T-helper 17 cell (primary cell): ENCODE measurements at regions not wholly inside any gene's neighbourhood (a gene's known extent, or its start where the extent isn't known, plus 50 kb on each side); places are given as distances from the start of the nearest gene placed in this dataset.
A peak's percentile ranks its signal among the peaks of the same experiment; 100 is the strongest.
"Not testable (repeated sequence)": the region's sequence is repeated elsewhere in the genome, so short reads cannot be mapped to it uniquely, and the experiment has no call there.

Experiments
- ATAC-seq: fragments of 150-1000 bp; cut with Tn5 transposase; 2 replicates; pipeline ENCODE4 v1.10.0; 2021; ENCODE audit warnings: mild to moderate bottlenecking, moderate library complexity
- DNase-seq, 3 donors: peaks; one replicate each; pipeline versions ENCODE4 v3.0.0 to v3.0.0-alpha.2; 2020 to 2021
- H3K9me3 ChIP-seq: one replicate; pipeline ENCODE4 v1.7.0; 2013; ENCODE audit warnings: low read length, mild to moderate bottlenecking; ENCODE audit not compliant: control insufficient read depth, poor library complexity, severe bottlenecking
- H3K27ac Mint-ChIP-seq: one replicate; pipeline ENCODE4 v1.8.0; 2022; ENCODE audit warnings: mild to moderate bottlenecking, moderate library complexity, mixed read lengths
- H3K27me3 Mint-ChIP-seq: one replicate; pipeline ENCODE4 v1.8.0; 2022; ENCODE audit warnings: mixed read lengths
- H3K36me3 Mint-ChIP-seq: one replicate; pipeline ENCODE4 v1.8.0; 2022; ENCODE audit warnings: low read depth, mixed read lengths
- H3K4me1 Mint-ChIP-seq: one replicate; pipeline ENCODE4 v1.8.0; 2022; ENCODE audit warnings: mild to moderate bottlenecking, mixed read lengths
- H3K4me3 Mint-ChIP-seq: one replicate; pipeline ENCODE4 v1.8.0; 2022; ENCODE audit warnings: mild to moderate bottlenecking, moderate library complexity, mixed read lengths

DNA sequence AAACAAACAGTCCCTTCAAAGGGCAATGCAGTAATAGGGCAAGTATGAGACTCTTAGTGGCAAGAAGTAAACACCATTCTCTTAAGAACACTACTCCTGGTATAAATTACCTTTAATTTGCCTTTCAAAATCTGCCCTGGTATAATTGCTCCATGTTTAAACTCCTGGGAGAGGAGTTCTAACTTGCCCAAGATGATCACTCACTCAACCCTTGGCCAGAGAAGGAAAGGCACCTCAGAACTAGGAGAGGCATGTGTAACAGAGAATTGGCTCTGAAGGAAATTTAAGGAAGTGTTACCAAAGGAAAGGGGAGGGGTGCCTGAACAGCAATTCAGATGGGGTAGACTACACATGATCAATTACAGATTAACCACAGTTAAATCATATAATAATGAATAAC, 1173.6 kb upstream of the SORCS1 start:
- Mint-ChIP-seq H3K4me1 (no peaks in the 10 kb centered on the region), H3K4me3 (no peak overlapping the region), H3K27ac (no peak overlapping the region), H3K36me3 (no peaks in the 10 kb centered on the region), H3K27me3 (no peaks in the 10 kb centered on the region)
- ATAC-seq (no peak), DNase-seq (no peak)
- no peaks in the 10 kb centered on the region for H3K9me3 ChIP-seq

DNA sequence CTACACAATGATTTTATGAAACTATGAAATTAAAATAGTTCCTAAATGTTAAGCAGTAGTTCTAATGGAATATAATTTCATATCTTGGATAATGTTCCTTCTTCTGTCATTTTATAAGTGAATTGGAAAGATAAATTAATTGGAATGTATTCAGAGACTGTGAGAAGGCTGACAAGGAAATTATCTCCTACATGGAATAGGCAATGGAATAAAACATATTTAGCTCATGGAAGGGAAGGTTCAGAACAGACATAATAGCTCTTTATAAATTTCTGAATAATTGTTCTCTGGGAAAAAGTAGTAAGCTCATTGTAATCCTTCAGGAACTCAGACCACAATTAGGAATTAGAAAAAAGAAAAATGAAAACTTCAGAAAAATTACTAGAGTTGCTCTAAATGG, 1172.3 kb upstream of the SORCS1 start:
- ATAC-seq (no peak), DNase-seq (no peak)
- no peak overlapping the region for H3K4me3 Mint-ChIP-seq
- H3K9me3 ChIP-seq, result no peaks in the 10 kb centered on the region
- no peaks in the 10 kb centered on the region for H3K36me3 Mint-ChIP-seq
- H3K27me3 Mint-ChIP-seq, result no peaks in the 10 kb centered on the region
- no peak overlapping the region for H3K27ac Mint-ChIP-seq
- H3K4me1 Mint-ChIP-seq, result no peaks in the 10 kb centered on the region

DNA sequence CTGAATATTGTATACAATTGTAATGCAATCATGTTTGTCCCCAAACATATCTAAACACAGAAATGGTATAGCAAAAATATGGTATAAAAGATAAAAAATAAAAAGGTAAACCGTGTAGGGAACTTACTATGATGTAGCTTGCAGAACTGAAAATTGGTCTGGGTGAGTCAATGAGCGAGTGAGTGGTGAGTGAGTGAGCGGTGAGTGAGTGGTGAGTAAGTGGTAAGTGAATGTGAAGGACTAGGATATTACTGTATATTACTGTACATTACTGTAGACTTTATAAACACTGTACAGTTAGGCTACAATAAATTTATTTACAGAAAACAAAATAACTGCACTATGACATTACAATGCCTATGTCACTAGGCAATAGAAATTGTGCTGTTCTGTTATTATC, 1163.2 kb upstream of the SORCS1 start:
- no peaks in the 10 kb centered on the region for H3K36me3 Mint-ChIP-seq
- H3K27ac Mint-ChIP-seq, result no peak overlapping the region
- H3K27me3 Mint-ChIP-seq, result no peaks in the 10 kb centered on the region
- ATAC-seq (no peak), DNase-seq (no peak)
- no peak overlapping the region for H3K4me3 Mint-ChIP-seq
- H3K4me1 Mint-ChIP-seq, result no peaks in the 10 kb centered on the region
- H3K9me3 ChIP-seq, result no peaks in the 10 kb centered on the region

DNA sequence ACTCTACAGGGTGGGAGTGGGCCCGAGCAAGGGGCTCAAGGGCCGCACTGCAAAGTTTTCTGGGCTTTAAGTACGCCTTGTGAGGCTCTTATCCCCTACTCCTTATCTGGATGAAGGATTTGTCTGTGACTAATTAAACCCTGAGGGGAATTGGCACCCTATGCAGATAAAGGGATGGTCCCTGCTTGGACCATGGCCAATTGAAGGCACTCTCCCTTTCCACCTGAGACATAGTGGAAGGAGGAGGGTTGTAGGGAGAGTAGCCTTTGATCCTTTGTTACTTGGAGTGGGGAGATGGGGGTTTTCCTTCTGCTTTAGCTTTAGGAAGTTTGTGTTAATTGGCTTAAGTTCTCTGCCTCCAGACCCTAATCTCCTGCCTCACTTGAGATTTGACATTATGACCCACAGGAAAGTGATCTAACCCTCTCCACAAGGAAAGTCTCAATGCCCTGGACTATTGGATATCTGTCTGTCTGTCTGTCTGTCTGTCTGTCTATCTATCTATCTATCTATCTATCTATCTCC, 1158.8 kb upstream of the SORCS1 start:
- DNase-seq (no peak), ATAC-seq (no peak)
- Mint-ChIP-seq H3K27me3 (no peaks in the 10 kb centered on the region), H3K4me1 (no peaks in the 10 kb centered on the region), H3K4me3 (no peak overlapping the region), H3K36me3 (no peaks in the 10 kb centered on the region), H3K27ac (no peak overlapping the region)
- no peaks in the 10 kb centered on the region for H3K9me3 ChIP-seq

DNA sequence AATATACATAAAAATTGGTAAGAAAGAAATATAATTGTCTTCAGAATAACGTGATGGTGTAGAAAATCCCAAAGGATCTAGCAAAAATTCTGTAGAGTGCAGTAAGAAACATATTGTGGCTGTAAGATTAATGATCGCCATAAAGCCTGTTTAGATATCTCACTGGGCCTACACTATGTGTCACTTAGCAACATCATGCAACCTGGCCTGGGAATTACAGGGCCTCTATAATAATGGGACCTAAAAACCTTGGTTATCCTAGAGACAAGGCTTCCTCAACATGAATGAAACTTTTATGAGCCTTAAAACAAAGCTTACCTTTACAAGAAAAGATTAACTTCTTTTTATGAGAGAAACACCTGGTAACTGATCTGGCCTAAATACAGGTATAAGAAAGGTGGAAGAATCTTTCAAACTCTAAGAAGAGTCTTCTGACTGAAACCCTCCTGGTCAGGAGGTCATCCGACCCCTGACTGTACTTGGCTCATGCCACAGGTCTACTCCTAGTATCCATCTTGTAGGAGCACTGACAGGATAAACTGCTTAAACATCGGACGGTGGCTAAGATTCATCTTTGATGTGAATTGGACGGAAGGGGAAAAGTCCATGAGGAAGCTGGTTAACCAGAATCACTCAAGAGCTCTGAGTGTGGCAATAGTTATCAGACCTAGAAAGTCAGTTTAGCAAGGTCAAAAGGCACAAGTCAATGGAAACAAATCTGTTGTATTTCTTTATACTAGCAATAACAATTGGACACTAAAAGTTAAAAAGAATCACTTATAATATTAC, 1155.1 kb upstream of the SORCS1 start:
- H3K36me3 Mint-ChIP-seq, result no peaks in the 10 kb centered on the region
- no peaks in the 10 kb centered on the region for H3K4me1 Mint-ChIP-seq
- H3K27me3 Mint-ChIP-seq, result no peaks in the 10 kb centered on the region
- no peaks in the 10 kb centered on the region for H3K9me3 ChIP-seq
- no peak overlapping the region for H3K27ac Mint-ChIP-seq
- DNase-seq (no peak), ATAC-seq (no peak)
- no peak overlapping the region for H3K4me3 Mint-ChIP-seq

DNA sequence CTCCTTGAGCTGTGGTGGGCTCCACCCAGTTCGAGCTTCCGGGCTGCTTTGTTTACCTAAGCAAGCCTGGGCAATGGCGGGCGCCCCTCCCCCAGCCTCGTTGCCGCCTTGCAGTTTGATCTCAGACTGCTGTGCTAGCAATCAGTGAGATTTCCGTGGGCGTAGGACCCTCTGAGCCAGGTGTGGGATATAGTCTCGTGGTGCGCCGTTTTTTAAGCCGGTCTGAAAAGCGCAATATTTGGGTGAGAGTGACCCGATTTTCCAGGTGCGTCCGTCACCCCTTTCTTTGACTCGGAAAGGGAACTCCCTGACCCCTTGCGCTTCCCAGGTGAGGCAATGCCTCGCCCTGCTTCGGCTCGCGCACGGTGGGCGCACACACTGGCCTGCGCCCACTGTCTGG, 1151.1 kb upstream of the SORCS1 start:
- not testable (repeated sequence) for H3K36me3 Mint-ChIP-seq

DNA sequence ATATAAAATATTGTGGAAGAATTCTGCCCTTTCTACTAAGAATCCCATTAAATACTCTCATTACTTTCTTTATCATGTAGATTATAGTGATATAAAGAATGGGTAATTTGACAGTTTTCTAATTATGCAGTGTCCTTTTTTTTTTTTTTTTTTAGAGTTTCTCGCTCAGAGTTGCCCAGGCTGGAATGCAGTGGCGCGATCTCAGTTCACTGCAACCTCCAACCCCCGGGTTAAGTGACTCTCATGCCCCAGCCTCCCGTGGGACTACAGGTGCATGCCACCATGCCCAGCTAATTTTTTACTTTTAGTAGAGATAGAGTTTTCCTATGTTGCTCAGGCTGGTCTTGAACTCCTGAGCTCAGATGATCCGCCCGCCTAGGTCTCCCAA, 1143.4 kb upstream of the SORCS1 start:
- DNase-seq, result no peak
- no peak for ATAC-seq
- H3K9me3 ChIP-seq, result no peaks in the 10 kb centered on the region
- H3K4me1 Mint-ChIP-seq, result no peaks in the 10 kb centered on the region
- H3K27ac Mint-ChIP-seq, result no peak overlapping the region
- H3K36me3 Mint-ChIP-seq, result no peaks in the 10 kb centered on the region
- no peak overlapping the region for H3K4me3 Mint-ChIP-seq
- no peaks in the 10 kb centered on the region for H3K27me3 Mint-ChIP-seq

More for the DNA sequence above, 1151.1 kb upstream of the SORCS1 start:
- peak overlapping the region; percentile 19 for H3K4me3 Mint-ChIP-seq
- not testable (repeated sequence) for H3K4me1 Mint-ChIP-seq, H3K9me3 ChIP-seq, ATAC-seq, DNase-seq, H3K27ac Mint-ChIP-seq, H3K27me3 Mint-ChIP-seq

DNA sequence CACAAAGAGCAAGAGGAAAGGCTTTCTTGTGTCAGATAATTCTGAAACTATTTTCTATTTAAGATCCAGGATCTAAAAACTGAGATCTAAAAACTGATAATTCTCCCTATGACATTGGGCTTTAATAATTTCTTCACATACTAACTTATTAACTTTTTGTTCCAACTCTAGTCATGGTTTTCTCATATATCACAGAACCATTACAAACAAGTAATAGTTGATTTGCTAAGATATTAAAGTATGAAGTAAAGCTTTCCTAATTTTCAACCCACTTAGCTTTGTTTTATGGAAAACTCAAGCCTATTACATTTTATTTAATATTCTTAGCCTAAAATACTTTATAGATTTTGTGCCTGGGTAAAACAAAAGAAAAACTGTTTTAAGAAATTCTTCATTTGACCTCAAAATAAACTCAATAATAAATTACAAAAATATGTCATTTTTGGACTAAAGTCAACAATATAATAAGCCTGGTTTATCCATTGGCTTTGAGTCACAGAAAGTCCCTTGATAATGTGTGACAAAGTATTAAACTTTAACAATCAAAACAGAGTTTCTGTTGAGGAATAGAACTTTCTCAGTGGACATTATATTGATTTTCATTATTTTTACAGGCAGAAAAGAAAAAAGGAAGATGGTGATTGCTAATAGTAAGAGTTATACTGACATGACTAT, 1142.9 kb upstream of the SORCS1 start:
- DNase-seq, result no peak
- H3K9me3 ChIP-seq, result no peaks in the 10 kb centered on the region
- H3K36me3 Mint-ChIP-seq, result no peaks in the 10 kb centered on the region
- no peaks in the 10 kb centered on the region for H3K4me1 Mint-ChIP-seq
- H3K4me3 Mint-ChIP-seq, result no peak overlapping the region
- H3K27ac Mint-ChIP-seq, result no peak overlapping the region
- no peaks in the 10 kb centered on the region for H3K27me3 Mint-ChIP-seq
- ATAC-seq, result no peak

DNA sequence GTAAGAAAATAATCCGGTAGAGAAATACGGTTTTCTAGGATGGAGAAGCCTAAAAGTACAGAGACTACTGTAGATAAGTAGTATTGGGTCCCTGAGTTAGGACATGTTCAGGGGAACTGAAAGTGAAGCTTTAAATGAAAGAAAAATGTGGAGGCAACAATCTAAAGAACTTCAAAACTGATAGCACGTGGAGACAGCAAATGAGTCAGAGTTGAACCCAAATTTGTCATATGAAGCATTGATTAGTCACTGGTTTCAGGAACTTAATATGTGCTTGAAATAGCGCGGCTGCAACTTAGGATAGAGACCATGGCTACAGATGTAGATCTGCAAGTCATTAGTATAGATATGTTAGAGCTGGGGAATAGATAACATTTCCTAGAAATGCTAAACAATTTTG, 1138.6 kb upstream of the SORCS1 start:
- H3K9me3 ChIP-seq, result no peaks in the 10 kb centered on the region
- H3K36me3 Mint-ChIP-seq, result no peaks in the 10 kb centered on the region
- no peak overlapping the region for H3K27ac Mint-ChIP-seq
- no peak for DNase-seq
- ATAC-seq, result no peak
- no peaks in the 10 kb centered on the region for H3K27me3 Mint-ChIP-seq
- no peak overlapping the region for H3K4me3 Mint-ChIP-seq
- H3K4me1 Mint-ChIP-seq, result no peaks in the 10 kb centered on the region

DNA sequence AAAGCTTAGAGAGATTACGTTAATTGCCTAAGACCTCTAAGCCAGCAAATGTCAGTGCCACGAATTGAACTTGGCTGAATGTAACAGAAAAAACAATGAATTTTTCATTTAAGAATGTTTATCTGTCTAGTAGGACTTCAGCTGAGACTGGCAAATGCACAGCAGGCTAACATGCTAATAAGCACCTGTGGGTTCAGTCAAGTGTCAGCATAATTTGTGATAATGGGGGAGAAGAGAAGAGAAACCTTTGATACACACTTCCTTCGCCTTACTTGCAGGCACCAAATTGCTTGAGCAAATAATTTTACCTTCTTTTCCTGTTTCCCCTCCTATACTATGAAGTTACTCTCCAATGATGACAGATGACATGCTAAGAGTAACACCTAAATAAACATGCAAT, 1136.5 kb upstream of the SORCS1 start:
- no peaks in the 10 kb centered on the region for H3K4me1 Mint-ChIP-seq
- DNase-seq, result no peak
- no peak overlapping the region for H3K27ac Mint-ChIP-seq
- no peaks in the 10 kb centered on the region for H3K9me3 ChIP-seq
- no peaks in the 10 kb centered on the region for H3K36me3 Mint-ChIP-seq
- no peak overlapping the region for H3K4me3 Mint-ChIP-seq
- H3K27me3 Mint-ChIP-seq, result no peaks in the 10 kb centered on the region
- no peak for ATAC-seq

DNA sequence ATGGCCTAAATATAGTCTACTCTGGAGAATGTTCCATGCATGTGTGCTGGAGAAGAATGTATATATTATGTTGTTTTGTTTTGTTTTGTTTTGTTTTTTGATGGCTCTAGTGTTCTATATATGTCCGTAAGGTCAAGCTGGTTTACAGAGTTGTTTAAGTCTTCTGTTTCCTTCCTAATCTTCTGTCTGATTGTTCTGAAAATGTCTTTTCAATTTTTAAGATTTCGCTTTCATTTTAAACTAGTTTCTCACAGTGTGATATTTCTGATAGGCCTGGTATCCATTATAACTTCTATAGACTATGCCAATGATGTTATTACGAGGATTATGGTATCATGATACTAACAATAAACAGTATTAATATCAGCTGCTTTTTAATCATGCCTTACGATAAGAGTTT, 1126.3 kb upstream of the SORCS1 start:
- no peaks in the 10 kb centered on the region for H3K9me3 ChIP-seq
- ATAC-seq, result no peak
- H3K27me3 Mint-ChIP-seq, result no peaks in the 10 kb centered on the region
- H3K4me1 Mint-ChIP-seq, result no peaks in the 10 kb centered on the region
- H3K4me3 Mint-ChIP-seq, result no peak overlapping the region
- DNase-seq, result no peak
- H3K27ac Mint-ChIP-seq, result no peak overlapping the region
- H3K36me3 Mint-ChIP-seq, result no peaks in the 10 kb centered on the region

DNA sequence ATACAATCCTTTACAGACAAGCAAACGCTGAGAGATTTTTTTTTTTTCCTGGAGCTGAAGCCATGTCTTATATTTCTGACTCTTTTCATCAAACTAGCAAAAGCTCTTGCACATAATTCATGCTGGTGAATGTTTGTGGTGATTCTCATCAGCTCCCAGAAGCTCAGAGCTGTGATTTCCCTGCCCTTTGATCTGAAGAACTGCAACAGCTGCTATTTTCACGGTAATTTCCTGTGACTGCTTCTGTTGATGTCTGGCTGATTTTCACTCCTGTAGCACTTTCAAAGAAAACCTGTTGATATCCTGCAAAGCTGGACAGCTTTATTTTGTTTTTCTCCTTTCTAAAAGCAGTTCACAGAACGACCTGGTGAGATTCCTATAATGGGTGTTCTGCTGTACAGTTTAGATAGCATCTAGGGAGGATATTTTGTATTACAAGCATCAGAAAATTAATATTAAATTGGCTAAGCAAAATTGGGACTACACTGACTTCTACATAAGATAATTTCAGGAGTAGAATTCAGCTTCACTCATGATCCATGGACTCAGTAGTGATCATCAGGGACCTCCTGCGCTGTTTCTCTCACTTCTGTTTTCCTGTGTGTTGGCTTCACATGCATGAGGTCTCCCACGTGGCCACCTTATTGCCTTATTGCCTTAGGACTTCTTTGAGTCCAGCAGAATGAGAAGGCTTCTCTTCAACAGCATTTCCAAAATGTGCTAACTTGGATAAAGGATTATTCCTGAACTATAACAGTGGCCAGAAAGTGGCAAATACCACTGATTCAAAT, 1111.6 kb upstream of the SORCS1 start:
- DNase-seq, result no peak
- Mint-ChIP-seq H3K4me1 (no peaks in the 10 kb centered on the region), H3K4me3 (no peak overlapping the region), H3K27ac (no peak overlapping the region), H3K27me3 (no peaks in the 10 kb centered on the region), H3K36me3 (no peaks in the 10 kb centered on the region)
- no peaks in the 10 kb centered on the region for H3K9me3 ChIP-seq
- no peak for ATAC-seq

DNA sequence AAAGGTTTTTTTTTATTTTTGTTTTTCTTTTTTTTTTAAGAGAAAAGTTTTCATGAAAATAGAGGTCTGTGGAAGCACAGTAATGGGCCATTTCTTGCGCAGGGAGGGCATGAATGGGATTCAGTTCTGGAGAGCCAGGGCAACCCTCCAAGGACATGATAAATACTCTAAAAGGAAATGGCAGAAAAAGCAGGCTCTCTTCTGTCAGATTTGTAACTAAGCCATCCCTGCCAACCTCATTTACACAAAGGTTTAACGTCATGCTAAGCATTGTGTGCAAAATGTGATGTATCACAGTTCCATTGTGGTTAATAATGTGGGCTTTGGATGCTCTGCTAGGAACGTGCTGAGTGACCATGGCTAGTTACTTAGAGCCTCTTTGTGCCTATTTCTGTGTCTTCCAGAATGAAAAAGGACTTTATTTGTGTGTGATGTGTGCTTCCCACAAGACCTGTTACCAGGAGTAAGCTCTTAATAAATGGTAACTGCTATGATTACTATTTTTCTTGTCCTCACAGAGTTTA, 1095.9 kb upstream of the SORCS1 start:
- ATAC-seq (no peak), DNase-seq (no peak)
- no peaks in the 10 kb centered on the region for H3K36me3 Mint-ChIP-seq
- H3K27ac Mint-ChIP-seq, result no peak overlapping the region
- H3K27me3 Mint-ChIP-seq, result no peaks in the 10 kb centered on the region
- no peaks in the 10 kb centered on the region for H3K9me3 ChIP-seq
- no peak overlapping the region for H3K4me3 Mint-ChIP-seq
- H3K4me1 Mint-ChIP-seq, result no peaks in the 10 kb centered on the region
